Epithelial cell of proximal tubule (primary cell): ENCODE measurements at regions not wholly inside any gene's neighbourhood (a gene's known extent, or its start where the extent isn't known, plus 50 kb on each side); places are given as distances from the start of the nearest gene placed in this dataset.

Experiments
- DNase-seq: peaks from one replicate; pipeline ENCODE4 v3.0.0-alpha.2; 2011; ENCODE audit warnings: low read depth
- H3K4me3 ChIP-seq: 2 replicates; pipeline ENCODE4 v1.5.1; 2011; ENCODE audit warnings: low read depth, mild to moderate bottlenecking, low read length
- TF ChIP-seq, protein P1 (sequence below): conservative IDR thresholded peaks from 2 replicates; pipeline ENCODE4 v1.5.1; 2012; ENCODE audit warnings: low read depth, mild to moderate bottlenecking, low read length

DNA sequence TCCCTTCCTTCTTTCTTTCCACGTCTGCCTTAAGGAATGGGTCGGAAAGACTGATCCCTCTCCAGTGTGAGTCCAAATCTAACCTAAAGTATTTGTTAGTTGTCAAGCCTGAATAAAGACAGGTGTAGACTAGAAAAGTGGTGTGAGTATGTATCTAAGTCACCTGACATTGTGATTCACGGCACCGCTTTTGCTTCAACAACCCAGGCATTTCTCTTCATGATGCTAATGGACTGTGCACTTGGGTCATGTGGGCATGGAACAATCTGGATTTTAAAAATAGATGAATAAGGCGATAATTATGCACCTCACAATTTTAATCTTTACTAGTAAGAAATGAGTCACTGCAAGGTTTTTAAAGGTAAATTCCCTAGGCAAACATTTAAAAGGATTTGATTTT lies 107.5 kb downstream of the LIPG start:
- no peak overlapping the region for H3K4me3 ChIP-seq
- TF ChIP-seq, protein P1, sequence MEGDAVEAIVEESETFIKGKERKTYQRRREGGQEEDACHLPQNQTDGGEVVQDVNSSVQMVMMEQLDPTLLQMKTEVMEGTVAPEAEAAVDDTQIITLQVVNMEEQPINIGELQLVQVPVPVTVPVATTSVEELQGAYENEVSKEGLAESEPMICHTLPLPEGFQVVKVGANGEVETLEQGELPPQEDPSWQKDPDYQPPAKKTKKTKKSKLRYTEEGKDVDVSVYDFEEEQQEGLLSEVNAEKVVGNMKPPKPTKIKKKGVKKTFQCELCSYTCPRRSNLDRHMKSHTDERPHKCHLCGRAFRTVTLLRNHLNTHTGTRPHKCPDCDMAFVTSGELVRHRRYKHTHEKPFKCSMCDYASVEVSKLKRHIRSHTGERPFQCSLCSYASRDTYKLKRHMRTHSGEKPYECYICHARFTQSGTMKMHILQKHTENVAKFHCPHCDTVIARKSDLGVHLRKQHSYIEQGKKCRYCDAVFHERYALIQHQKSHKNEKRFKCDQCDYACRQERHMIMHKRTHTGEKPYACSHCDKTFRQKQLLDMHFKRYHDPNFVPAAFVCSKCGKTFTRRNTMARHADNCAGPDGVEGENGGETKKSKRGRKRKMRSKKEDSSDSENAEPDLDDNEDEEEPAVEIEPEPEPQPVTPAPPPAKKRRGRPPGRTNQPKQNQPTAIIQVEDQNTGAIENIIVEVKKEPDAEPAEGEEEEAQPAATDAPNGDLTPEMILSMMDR = no peak
- no peak for DNase-seq

DNA sequence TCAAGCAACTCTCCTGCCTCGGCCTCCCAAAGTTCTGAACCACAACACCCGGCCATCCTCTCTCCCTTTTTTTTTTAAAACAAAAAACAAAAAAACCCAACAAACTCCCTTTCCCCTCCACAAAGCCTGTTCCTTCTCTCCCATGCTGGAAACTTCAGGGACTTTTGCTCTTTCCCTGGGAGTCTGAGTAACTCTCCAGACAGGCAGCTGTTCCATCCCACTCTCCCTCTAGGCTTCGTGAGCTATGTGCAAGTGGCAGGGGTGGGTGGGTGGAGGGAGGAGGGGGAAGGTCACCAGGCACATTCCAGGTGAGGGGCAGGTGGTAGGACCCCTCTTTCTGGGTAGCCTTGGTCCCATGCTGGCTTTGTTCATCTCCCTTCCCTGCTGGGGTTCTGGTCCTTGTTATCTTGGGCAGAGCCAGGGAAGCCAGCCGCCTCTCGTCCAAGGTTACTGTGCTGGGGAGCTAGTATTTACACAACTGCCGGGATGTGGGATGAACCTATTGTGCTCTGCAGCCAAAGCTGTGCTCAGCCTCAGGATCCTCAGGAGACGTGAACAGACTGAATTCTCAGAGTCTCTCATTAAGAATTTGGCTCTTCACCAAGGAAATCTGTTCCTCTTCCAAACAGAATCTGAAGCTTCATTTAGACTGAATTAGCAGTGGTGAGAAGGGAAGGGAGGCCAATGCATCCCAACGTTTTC lies 106.9 kb downstream of the LIPG start:
- H3K4me3 ChIP-seq = no peak overlapping the region
- TF ChIP-seq, protein P1 = no peak
- no peak for DNase-seq

DNA sequence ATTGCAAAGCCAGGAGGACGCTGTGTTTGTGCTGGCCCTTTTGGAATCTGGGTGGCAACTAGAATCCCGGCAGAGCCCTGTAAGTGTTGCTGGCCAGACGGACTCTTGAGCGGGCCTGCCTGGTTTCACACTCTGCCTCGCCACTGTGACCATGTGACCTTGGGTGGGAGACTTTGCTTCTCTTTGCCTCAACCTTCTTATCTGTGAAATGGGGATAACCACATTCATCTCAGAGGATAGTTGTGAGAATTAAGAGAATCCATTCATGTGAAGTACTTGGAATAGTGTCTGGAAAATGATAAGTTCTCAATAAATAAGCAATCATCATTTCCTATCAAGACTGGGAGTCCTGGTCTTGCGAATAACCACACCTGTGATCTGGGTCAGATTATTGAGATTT lies 105.6 kb downstream of the LIPG start:
- H3K4me3 ChIP-seq = no peak overlapping the region
- TF ChIP-seq, protein P1 = no peak
- DNase-seq = no peak

DNA sequence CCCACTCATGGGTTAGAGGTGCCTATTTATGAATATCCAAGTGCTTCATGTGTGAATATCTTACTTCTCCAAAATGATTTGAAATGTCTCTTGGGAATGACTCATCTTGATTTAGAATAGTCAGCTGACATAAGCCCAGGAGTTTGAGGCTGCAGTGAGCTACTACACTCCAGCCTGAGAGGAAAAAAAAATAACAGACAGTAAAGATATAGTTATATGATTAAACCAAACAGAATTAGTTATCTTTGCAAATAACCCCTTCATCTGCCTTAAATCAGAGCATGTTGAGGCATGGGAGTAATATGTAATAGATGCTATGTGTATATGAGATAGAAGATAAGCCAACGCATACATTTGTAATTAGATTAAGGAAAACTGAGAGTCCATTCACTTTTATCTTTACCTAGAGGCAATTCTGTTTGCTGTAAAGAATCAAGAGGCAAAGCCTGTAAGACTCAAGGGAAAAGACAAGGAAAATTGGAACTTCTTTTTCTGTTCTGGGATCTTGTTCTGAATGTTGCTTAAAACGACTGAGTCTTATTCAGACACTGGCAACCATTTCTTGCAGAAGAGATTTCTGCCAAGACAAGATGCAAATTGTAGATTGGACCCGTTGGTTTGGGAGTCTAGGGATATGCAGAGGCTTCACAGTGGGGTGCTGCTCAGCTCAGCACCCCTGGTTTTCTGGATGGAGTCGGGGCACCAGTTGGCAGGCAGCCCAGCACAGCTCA lies 104.4 kb downstream of the LIPG start:
- no peak overlapping the region for H3K4me3 ChIP-seq
- no peak for DNase-seq
- TF ChIP-seq, protein P1 = no peak

DNA sequence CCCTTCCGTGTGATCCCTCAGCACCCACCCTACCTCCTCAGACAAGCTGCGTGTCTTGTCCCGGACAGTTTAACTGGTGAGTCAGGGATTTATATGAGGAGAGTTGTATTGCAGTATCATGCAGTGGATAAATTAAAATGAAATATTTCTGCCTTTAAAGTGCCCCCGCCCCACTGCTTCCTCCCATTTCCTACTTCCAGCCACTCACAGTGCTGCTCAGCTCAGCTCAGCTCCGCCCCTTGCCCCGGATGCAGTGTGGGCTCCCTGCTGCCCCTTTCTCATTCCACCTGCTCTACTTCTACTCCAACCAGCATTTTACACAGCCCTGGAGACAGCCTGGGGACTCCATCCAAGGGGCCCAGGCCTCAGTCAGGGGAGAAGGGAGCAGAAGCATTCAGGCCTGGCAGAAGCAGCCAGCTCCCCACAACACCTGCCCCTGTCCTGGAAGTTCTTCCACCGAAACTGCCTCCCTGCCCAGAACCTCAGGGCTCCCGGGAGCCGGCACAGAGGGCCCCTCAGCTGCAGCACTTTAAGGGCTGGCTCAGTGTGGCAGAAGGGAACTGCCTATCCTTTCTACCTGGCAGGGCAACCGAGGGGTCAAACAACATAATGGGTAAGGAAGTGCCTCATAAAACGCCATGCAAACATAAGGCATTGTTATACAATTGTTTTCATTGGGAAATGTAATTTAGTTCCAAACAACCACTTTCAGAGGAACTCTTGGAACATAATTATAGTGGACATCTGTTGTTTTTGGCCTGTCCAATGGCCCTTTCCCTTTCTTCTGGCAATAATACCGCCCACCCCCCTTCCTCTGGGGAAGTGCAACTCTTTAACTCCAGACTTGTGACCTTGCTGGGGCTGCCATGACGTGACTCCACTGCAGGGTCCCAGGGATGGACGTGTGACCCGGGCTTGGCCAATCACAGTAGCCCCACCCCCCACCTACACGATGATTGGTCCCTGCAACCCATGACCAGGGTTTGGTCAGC lies 102.3 kb downstream of the LIPG start:
- DNase-seq = no peak
- H3K4me3 ChIP-seq = no peak overlapping the region
- TF ChIP-seq, protein P1 = no peak

DNA sequence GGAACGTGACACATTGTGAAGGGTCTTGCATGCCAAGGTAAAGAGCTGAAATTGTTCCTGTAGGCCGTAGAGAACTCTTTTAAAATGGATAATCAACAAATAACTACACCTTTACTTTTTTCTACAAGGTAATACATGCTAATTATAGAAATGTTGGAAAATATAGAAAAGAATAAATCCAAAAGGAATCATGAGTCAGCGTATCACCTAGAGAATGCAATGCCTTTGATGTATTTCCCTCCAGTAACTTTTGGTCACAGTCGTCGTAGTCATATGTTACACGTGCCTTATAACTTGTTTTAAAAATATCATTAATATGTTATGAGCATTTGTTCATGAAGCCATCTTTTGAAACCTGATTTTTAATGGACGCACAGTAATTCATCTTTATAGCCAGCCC lies 100.6 kb downstream of the LIPG start:
- H3K4me3 ChIP-seq = no peak overlapping the region
- DNase-seq = no peak
- TF ChIP-seq, protein P1 = no peak
